Right lobe of liver (tissue), 4 donors: ENCODE measurements at regions not wholly inside any gene's neighbourhood (a gene's known extent, or its start where the extent isn't known, plus 50 kb on each side); places are given as distances from the start of the nearest gene placed in this dataset.
"Not testable (repeated sequence)": the region's sequence is repeated elsewhere in the genome, so short reads cannot be mapped to it uniquely, and the experiment has no call there.

ENCODE experiments used
- CTCF ChIP-seq, 4 donors: fragments of 200-600 bp in 3 of 4; fragments of 450-650 bp in 1 of 4; IDR thresholded peaks; one replicate each; pipeline versions ENCODE4 v1.5.1 to v1.8.0; 2016 to 2022; ENCODE audit warnings: antibody characterized with exemption in 4 of 4, mild to moderate bottlenecking in 2 of 4
- POLR2A ChIP-seq: fragments of 450-650 bp; IDR thresholded peaks from one replicate; pipeline ENCODE4 v1.6.1; 2017; ENCODE audit warnings: antibody characterized with exemption, mild to moderate bottlenecking
- donor health status: DM: no; HTN: no; CAD: no.
- donor health status: DM: no; HTN: no; CAD: no.
- donor health status: DM: no; HTN: yes; CAD: no.

GRCh38 chr11:79499929-79500328 lies 59.1 kb upstream of the TENM4 start:
- not testable (repeated sequence) for TF ChIP-seq CTCF (IDR thresholded peaks at IDR 0.05); POLR2A
